ENCODE measurements at regions not wholly inside any gene's neighbourhood (a gene's known extent, or its start where the extent isn't known, plus 50 kb on each side); places are given as distances from the start of the nearest gene placed in this dataset.
A peak's percentile ranks its signal among the peaks of the same experiment; 100 is the strongest.
"Not testable (repeated sequence)": the region's sequence is repeated elsewhere in the genome, so short reads cannot be mapped to it uniquely, and the experiment has no call there.

DNA sequence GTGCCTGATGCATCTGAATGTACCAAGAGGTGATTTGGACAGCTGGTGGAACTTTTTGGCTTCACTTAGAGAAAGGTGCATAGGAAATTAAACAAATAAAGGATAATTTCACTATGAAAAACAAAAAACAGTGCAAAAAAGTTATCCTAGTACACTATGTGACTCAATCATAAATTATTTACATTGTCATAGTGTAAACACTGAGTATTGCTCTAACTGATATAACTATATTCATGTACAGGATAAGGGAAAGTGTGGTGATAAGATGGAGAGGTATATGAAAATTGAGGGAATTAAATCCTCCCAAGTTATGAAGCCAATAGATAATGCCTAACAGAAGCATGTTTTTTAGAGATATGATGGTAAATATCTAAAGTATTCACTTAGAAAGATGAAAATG is 50.2 kb upstream of the CPNE4 start:
- DNase-seq (ENCODE audit: low spot score), result no peak

GRCh38 chr3:132087356-132087755 is 52.5 kb upstream of the CPNE4 start:
- DNase-seq (ENCODE audit: low spot score), result no peak

- DNase-seq (ENCODE audit: low spot score), result no peak
These were observed 53.5 kb upstream of the CPNE4 start for GRCh38 chr3:132088291-132088690.

GRCh38 chr3:132090921-132091320 is 56.1 kb upstream of the CPNE4 start:
- no peak for DNase-seq (ENCODE audit: low spot score)

DNA sequence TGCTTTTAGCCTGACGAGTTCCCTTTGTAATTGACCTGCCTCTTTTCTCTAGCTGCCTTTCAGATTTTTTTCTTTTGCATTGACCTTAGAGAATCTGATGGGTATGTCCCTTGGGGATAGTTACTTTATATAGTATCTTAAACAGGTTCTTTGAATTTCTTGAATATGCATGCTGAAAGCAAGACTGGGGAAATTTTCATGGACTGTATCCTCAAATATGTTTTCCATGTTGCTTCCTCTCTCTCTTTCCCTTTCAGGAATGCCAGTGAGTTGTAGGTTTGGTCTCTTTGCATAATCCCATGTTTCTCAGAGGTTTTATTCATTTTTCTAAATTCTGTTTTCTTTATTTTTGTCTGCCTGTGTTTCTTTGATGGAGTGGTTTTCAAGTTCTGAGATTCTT is 81.8 kb upstream of the CPNE4 start:
- no peak for DNase-seq (ENCODE audit: low spot score)

- DNase-seq (ENCODE audit: low spot score), result no peak
These were observed 82.8 kb upstream of the CPNE4 start for GRCh38 chr3:132117642-132118041.

DNA sequence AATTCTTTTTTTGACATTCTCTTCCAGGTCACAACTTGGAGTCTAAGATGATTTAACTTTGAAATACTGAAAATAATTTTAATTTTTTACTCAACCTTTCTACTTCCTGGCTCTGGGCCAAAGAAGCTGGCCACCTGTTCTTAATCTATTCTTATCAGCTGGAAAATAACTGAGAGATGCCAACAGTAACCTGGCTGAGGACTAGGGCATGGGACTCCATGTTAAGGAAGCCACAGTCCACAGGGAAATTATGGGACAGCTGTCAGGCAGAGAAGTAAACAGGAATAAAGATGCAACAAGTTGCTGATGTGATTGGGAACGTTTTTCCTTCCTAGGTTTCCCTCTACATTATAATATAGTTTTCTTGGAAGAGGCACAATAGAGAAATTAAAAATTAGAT is 84.7 kb upstream of the CPNE4 start:
- no peak for DNase-seq (ENCODE audit: low spot score)

DNA sequence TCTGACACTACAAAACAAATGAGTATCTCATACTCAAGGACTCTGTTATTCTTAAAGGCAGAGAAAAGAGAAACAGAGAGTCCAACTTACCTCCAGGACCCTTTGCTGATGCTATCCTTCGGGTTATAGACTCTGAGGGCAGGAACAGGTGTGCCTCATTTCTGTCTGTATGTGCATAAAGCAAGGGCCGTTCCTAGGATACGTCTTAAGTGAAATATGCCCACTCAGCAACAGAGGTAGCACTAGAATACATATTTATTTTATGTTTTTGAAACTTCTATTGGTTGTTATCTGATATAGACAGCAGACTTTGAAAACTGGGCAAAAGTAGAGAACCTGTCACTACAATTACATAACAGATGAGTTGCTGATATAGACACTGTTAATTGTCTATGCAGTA is 89.3 kb upstream of the CPNE4 start:
- no peak for DNase-seq (ENCODE audit: low spot score)

DNA sequence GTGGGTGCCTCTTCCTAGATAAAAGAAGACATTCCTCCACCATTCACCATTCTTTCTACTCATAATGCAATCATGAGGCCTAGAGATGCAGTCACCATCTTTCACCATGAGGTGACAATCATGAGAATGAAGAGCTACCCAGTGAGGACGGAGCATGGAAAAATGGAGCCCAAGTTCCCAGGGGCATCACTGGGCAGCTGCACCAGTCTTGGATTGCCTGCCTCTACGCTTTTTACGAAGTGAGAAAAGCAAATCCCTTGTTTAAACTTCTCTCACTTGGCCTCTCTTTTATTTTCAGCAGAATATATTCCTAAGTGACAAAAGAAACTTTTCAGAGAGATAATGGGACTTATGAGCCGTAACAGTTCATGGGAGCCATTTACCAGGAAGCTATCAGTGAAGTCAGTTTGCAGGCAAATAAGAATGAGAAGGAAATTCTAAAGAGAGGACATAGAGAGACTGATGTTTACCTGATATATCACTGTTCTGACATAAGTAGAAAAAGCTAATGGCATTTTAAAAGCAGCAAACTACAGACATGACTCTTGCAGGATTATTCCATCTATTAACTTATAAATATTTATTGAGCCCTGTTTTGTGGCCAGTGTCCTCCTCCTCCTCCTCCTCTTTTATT is 90.0 kb upstream of the CPNE4 start:
- no peak for DNase-seq (ENCODE audit: low spot score)

GRCh38 chr3:132134611-132135010 is 99.8 kb upstream of the CPNE4 start:
- DNase-seq (ENCODE audit: low spot score), result peak; percentile 60

GRCh38 chr3:132135628-132136333 is 101.0 kb upstream of the CPNE4 start:
- DNase-seq (ENCODE audit: low spot score), result peak; percentile 85

GRCh38 chr3:132136334-132136716 is 101.5 kb upstream of the CPNE4 start:
- no peak for DNase-seq (ENCODE audit: low spot score)

DNA sequence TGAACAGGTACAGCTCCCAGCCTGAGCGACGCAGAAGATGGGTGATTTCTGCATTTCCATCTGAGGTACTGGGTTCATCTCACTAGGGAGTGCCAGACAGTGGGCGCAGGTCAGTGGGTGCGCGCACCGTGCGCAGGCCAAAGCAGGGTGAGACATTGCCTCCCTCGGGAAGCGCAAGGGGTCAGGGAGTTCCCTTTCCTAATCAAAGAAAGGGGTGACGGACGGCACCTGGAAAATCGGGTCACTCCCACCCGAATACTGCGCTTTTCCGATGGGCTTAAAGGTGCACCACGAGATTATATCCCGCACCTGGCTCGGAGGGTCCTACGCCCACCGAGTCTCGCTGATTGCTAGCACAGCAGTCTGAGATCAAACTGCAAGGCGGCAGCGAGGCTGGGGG is 102.1 kb upstream of the CPNE4 start:
- DNase-seq (ENCODE audit: low spot score), result not testable (repeated sequence)

- no peak for DNase-seq (ENCODE audit: low spot score)
These were observed 111.0 kb upstream of the CPNE4 start for GRCh38 chr3:132145833-132146232.

- no peak for DNase-seq (ENCODE audit: low spot score)
These were observed 119.8 kb upstream of the CPNE4 start for GRCh38 chr3:132154619-132155018.

DNA sequence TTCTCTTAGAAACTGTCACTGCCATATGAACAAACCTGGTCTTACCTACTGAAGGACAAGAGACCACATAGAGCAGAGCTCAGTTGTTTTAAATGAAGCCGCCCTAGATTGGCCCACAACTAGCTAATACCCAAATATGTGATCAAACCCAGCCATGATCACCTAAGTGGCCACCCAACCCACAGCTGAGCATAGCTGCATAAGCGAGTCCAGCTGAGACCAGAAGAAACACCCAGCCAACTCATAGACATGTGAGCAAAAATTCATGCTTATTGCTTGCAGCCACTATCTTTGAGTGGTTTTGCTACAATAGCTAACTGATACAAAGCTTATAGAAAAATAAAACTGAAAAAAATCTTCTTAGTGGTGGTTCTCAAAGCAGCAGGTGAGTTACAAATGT is 124.3 kb upstream of the CPNE4 start:
- DNase-seq (ENCODE audit: low spot score), result no peak

DNA sequence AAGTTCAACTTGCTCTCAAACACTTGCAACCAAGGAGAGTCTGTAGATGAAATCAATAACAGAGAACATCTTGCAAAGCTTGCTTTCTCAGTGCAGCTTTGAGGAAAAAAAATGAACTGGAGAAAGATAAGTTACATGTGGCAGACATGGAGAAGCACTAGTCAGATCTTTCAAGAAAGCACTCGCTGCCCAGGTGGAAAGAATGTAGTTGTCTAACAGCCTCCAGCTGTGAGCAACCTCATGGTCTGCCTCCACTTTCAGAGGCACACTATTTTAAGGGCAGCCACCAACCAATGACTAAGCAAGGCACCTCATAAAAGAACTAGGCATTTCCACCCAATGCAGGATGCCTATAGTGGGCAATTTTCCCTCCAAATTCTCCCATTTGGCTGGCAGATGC is 125.4 kb upstream of the CPNE4 start:
- DNase-seq (ENCODE audit: low spot score), result no peak

DNA sequence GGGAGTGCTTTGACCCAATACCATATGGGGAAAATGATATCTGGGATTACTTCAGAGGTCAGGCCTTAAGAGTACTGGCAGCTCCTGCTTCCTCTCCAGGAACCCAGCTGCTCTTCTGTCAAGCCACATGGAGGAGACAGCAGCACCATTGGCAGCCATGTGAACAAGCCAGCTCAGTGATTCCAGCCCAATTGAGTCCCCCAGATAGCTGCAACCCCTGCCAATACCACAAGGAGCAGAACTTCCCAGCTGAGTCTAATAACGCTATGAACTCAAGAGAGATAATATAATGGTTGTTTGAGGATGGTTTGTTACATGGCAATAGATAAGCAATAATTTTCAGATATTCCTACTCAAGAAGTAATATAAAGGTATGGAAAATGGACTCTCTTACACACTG is 126.8 kb upstream of the CPNE4 start:
- no peak for DNase-seq (ENCODE audit: low spot score)

GRCh38 chr3:132164469-132165092 is 129.8 kb upstream of the CPNE4 start:
- no peak for DNase-seq (ENCODE audit: low spot score)

GRCh38 chr3:132167870-132168269 is 133.1 kb upstream of the CPNE4 start:
- DNase-seq (ENCODE audit: low spot score), result no peak

- no peak for DNase-seq (ENCODE audit: low spot score)
These were observed 139.7 kb upstream of the CPNE4 start for GRCh38 chr3:132174500-132174899.

DNA sequence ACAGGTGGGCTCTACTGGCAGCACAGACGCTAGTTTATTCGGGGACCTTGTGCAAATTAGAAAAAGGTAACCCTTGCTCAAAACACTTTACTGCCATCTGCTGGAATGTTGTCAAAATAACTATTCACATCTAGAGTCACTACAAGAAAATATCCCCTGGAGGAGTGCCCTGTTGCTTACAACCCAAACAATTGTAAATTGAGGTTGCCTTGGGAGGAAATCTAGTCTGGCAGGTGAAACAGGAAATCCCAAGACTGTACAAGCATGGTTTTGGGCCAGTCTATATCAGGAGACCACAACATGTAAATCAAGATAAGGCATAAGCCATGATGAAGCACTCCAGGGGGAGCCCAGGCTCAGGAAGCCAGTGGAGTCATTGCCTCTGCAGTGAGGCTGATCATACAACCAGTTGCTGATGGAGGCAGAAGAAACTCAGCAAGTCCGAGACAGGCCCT is 136.8 kb upstream of the ACP3 start:
- peak; percentile 67 for DNase-seq (ENCODE audit: low spot score)

GRCh38 chr3:132183811-132184210 is 133.4 kb upstream of the ACP3 start:
- no peak for DNase-seq (ENCODE audit: low spot score)
